Activated CD8-positive, alpha-beta T cell treated with anti-CD3 and anti-CD28 coated beads for 36 hours (primary cell): ENCODE measurements at regions not wholly inside any gene's neighbourhood (a gene's known extent, or its start where the extent isn't known, plus 50 kb on each side); places are given as distances from the start of the nearest gene placed in this dataset.

Source experiments
- ATAC-seq: fragments of 200-7000 bp; cut with Tn5 transposase; one replicate; pipeline ENCODE4 v1.10.0; 2021; ENCODE audit warnings: mild to moderate bottlenecking, moderate library complexity
- CTCF ChIA-PET: fragments of 350-600 bp; sonication (Branson Sonifier 250); formaldehyde crosslinking; loops from one replicate; lab custom pipeline; 2021; ENCODE audit warnings: antibody characterized with exemption; lab: Charles Lee
- POLR2A ChIA-PET: fragments of 350-600 bp; sonication (Branson Sonifier 250); formaldehyde crosslinking; loops from one replicate; lab custom pipeline; 2021; ENCODE audit warnings: antibody characterized with exemption; lab: Charles Lee
- DNase-seq: peaks from one replicate; pipeline ENCODE4 v3.0.0-alpha.2; 2020
- H3K27ac Mint-ChIP-seq: one replicate; pipeline ENCODE4 v1.8.0; 2021; ENCODE audit warnings: mild to moderate bottlenecking, mixed read lengths
- H3K27me3 Mint-ChIP-seq: one replicate; pipeline ENCODE4 v1.8.0; 2021; ENCODE audit warnings: mixed read lengths
- H3K36me3 Mint-ChIP-seq: one replicate; pipeline ENCODE4 v1.8.0; 2021; ENCODE audit warnings: low read depth, mixed read lengths
- H3K4me1 Mint-ChIP-seq: one replicate; pipeline ENCODE4 v1.8.0; 2021; ENCODE audit warnings: low read depth, mixed read lengths
- H3K4me3 Mint-ChIP-seq: one replicate; pipeline ENCODE4 v1.8.0; 2021; ENCODE audit warnings: mild to moderate bottlenecking, moderate library complexity, mixed read lengths
- H3K9me3 Mint-ChIP-seq: one replicate; pipeline ENCODE4 v1.8.0; 2021; ENCODE audit warnings: mixed read lengths
- intact Hi-C: fragments of 100-400 bp; cut with micrococcal nuclease; formaldehyde crosslinking; loops from one replicate; pipeline ENCODE4 v1.10.0; 2022
- TF ChIP-seq, protein P1 (sequence below): fragments of 200-600 bp; IDR thresholded peaks from one replicate; pipeline ENCODE4 v1.8.0; 2022; ENCODE audit warnings: antibody characterized with exemption, mild to moderate bottlenecking

DNA sequence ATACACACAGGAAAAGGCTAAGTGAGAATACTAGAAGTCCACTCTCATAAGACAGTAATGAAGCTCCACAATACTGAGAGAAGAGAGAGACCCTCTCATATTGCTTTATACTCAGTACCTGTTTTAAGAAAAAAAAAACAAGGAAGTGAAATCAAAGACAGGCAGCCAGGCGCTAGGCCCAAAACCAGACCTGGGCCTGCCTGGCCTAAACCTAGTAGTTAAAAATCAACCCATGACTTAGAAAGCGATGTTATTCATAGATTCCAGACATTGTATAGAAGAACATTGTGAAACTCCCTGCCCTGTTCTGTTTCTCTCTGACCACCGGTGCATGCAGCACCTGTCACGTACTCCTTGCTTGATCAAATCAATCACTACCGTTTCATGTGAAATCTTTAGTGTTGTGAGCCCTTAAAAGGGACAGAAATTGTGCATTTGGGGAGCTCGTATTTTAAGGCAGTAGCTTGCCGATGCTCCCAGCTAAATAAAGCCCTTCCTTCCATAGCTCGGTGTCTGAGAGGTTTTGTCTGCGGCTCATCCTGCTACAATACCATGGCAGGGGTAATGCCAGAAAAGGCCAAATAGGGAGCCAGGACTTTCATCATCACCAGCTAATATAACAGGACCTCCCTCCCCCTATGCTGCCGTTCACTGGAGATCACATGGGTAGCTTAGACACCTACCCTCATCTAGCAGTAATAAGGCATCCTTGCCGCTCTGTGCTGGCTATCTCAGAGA lies 1294.1 kb downstream of the NSUN3 start:
- ChIA-PET POLR2A (no interaction called here), CTCF (no interaction called here)
- TF ChIP-seq, protein P1, sequence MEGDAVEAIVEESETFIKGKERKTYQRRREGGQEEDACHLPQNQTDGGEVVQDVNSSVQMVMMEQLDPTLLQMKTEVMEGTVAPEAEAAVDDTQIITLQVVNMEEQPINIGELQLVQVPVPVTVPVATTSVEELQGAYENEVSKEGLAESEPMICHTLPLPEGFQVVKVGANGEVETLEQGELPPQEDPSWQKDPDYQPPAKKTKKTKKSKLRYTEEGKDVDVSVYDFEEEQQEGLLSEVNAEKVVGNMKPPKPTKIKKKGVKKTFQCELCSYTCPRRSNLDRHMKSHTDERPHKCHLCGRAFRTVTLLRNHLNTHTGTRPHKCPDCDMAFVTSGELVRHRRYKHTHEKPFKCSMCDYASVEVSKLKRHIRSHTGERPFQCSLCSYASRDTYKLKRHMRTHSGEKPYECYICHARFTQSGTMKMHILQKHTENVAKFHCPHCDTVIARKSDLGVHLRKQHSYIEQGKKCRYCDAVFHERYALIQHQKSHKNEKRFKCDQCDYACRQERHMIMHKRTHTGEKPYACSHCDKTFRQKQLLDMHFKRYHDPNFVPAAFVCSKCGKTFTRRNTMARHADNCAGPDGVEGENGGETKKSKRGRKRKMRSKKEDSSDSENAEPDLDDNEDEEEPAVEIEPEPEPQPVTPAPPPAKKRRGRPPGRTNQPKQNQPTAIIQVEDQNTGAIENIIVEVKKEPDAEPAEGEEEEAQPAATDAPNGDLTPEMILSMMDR = no peak
- no peaks in the 10 kb centered on the region for H3K4me1 Mint-ChIP-seq
- no peaks in the 10 kb centered on the region for H3K36me3 Mint-ChIP-seq
- no peaks in the 10 kb centered on the region for H3K27me3 Mint-ChIP-seq
- no peak overlapping the region for H3K27ac Mint-ChIP-seq
- DNase-seq = no peak
- intact Hi-C loops = no loop called here
- no peak overlapping the region for H3K4me3 Mint-ChIP-seq
- H3K9me3 Mint-ChIP-seq = peaks cover 5% of the 10 kb centered on the region
- ATAC-seq = no peak

DNA sequence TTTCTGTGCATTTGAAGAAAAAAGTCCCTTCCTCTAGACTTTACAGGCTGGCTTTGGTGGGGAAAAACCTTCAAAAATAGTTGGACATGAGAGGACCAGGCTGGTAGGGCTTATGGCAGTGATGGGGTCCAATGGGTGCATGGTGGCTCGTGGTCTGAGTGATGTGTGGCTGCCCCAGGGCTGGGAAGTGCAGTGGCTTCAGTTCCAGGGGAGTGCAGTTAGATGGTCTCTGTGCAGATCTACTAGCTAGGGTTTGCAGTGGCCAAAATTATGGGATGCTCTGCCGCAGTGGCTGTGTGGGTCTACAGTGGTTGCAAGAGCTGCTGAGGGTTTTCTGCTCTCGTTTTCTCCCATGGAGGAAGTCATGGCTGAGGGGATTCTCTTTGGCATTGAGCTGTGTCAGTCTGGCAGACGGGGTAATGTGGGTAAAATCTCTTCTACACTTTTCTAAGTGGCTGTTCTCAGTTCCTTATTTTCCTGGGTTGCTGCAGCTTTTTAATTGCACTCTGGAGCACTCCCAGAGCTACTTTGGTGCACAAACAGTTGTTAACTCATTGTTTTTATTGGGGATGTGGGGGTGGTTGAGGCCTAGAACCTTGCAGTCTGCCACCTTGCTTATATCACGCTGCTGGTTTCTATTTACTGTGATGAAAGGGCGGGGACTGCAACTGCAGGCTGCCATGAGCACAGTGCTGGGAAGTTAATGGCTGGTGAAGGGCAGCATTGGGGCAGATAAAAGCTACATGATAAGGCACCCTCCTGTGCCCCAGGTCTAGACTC lies 1324.6 kb downstream of the NSUN3 start:
- no peak for ATAC-seq
- Mint-ChIP-seq H3K36me3 (no peaks in the 10 kb centered on the region), H3K4me1 (no peaks in the 10 kb centered on the region), H3K4me3 (no peak overlapping the region), H3K9me3 (peaks cover 4% of the 10 kb centered on the region), H3K27me3 (no peaks in the 10 kb centered on the region), H3K27ac (no peak overlapping the region)
- POLR2A ChIA-PET = interaction anchor here (1.5 kb wide), 1 partner anchor 10 kb away, joined by 3 read pairs; no protein-coding TSS in a partner anchor
- CTCF ChIA-PET = no interaction called here
- TF ChIP-seq, protein P1 = no peak
- DNase-seq = no peak
- intact Hi-C loops = no loop called here

DNA sequence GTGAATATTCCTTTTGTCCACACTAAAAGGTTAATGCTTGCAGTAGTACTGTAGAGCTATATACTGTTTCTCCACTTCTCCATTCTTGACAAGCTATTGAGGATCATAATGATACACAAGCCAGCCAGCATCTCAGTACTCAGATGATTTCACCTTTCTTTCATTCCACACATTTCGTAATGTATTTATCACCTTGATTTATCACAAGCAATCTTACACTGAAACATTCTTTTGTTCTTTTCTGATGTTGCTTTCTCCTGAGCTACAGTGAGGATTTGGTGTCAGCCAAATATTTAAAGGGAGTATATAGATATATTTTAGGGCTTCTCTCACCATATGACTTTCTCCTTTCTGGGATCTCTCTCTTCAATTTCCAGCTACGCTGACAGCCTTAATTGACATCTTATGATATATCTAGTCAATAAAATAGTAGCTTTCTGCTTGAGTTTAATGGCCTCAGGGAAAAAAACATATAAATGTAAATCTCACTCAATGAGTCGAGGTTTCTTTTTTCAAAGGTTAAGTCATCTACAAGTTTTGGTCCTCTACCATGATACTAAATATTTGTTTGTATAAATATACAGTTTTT lies 1327.0 kb downstream of the NSUN3 start:
- Mint-ChIP-seq H3K4me1 (no peaks in the 10 kb centered on the region), H3K36me3 (no peaks in the 10 kb centered on the region), H3K9me3 (peaks cover 4% of the 10 kb centered on the region), H3K27ac (no peak overlapping the region), H3K27me3 (no peaks in the 10 kb centered on the region), H3K4me3 (no peak overlapping the region)
- intact Hi-C loops = no loop called here
- POLR2A ChIA-PET = no interaction called here
- ATAC-seq = no peak
- CTCF ChIA-PET = no interaction called here
- no peak for DNase-seq
- TF ChIP-seq, protein P1 = no peak

DNA sequence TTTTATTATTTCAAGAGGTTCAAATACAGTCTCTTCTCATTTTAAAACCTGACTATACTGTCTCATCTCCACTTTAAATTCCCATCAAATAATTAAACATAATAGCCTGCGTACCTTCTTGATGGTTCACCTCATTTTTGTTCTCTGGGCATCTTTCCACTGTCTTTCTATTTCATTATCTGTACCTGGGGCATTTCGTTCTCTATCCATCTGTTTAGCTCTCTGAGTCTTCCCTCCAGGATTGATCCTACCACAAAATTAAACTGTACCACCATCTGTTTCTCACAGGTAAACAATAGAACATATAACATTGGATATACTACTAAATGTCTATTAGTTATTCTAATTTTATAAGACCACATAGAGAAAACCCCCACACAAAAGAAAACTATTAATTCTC lies 1331.4 kb downstream of the NSUN3 start:
- intact Hi-C loops = no loop called here
- DNase-seq (no peak), ATAC-seq (no peak)
- no peaks in the 10 kb centered on the region for H3K4me1 Mint-ChIP-seq
- H3K27me3 Mint-ChIP-seq = no peaks in the 10 kb centered on the region
- no peaks in the 10 kb centered on the region for H3K36me3 Mint-ChIP-seq
- H3K4me3 Mint-ChIP-seq = no peak overlapping the region
- H3K27ac Mint-ChIP-seq = no peak overlapping the region
- ChIA-PET CTCF (no interaction called here), POLR2A (no interaction called here)
- H3K9me3 Mint-ChIP-seq = peaks cover 2% of the 10 kb centered on the region
- TF ChIP-seq, protein P1 = no peak

DNA sequence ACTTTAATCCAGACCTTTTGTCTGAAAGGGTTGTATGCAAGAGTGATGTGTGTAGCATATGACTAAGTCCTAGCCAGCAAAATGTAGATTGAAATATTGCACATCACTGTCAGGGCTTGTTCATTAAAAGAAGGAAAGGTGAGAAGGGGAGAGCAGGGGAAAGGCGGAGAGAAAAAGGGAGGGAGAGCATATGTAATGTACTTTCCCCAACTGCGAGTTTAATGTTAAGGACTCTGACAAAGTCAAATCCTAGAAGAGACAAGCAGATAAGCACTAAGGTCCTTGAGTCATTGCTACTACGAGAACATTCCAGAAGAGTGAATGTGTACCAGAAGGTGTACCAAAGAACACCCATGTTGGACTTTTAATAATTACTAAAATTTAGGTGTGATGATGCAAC lies 1336.7 kb downstream of the NSUN3 start:
- H3K36me3 Mint-ChIP-seq = no peaks in the 10 kb centered on the region
- ChIA-PET CTCF (no interaction called here), POLR2A (no interaction called here)
- ATAC-seq = no peak
- no peak overlapping the region for H3K4me3 Mint-ChIP-seq
- no peaks in the 10 kb centered on the region for H3K27me3 Mint-ChIP-seq
- DNase-seq = no peak
- H3K9me3 Mint-ChIP-seq = peaks cover 5% of the 10 kb centered on the region
- intact Hi-C loops = no loop called here
- no peaks in the 10 kb centered on the region for H3K4me1 Mint-ChIP-seq
- TF ChIP-seq, protein P1 = no peak
- no peak overlapping the region for H3K27ac Mint-ChIP-seq
